Ovary (tissue), 3 donors: ENCODE measurements at regions not wholly inside any gene's neighbourhood (a gene's known extent, or its start where the extent isn't known, plus 50 kb on each side); places are given as distances from the start of the nearest gene placed in this dataset.

Experiments
- CTCF ChIP-seq, 3 donors: fragments of 450-650 bp in 2 of 3; fragments of 200-600 bp in 1 of 3; IDR thresholded peaks; one replicate each; pipeline versions ENCODE4 v1.5.1 to v1.8.0; 2016 to 2022; ENCODE audit warnings: antibody characterized with exemption in 3 of 3, mild to moderate bottlenecking in 1 of 3
- EP300 ChIP-seq: sonication (generic); formaldehyde crosslinking; IDR thresholded peaks from one replicate; pipeline ENCODE4 v1.6.1; 2017; ENCODE audit warnings: antibody characterized with exemption
- POLR2A ChIP-seq: fragments of 450-650 bp; IDR thresholded peaks from one replicate; pipeline ENCODE4 v1.6.1; 2017; ENCODE audit warnings: antibody characterized with exemption, mild to moderate bottlenecking, moderate library complexity
- donor health status: DM: no; HTN: no; CAD: no.

GRCh38 chr5:96049398-96050272, 88.0 kb upstream of the ELL2 start:
- TF ChIP-seq CTCF (IDR thresholded peaks at IDR 0.05) (no peak), POLR2A (no peak), EP300 (no peak)
